Mesenteric fat pad (tissue), 1 donor: ENCODE measurements at regions not wholly inside any gene's neighbourhood (a gene's known extent, or its start where the extent isn't known, plus 50 kb on each side); places are given as distances from the start of the nearest gene placed in this dataset.
"Not testable (repeated sequence)": the region's sequence is repeated elsewhere in the genome, so short reads cannot be mapped to it uniquely, and the experiment has no call there.

Source experiments
- DNase-seq: peaks from one replicate; pipeline ENCODE4 v3.0.0-alpha.2; 2020; ENCODE audit warnings: low spot score
- donor health status: DM: yes; HTN: yes; CAD: no.

GRCh38 chrX:25618248-25618647, 519.9 kb upstream of the MAGEB18 start:
- DNase-seq, result no peak

- no peak for DNase-seq
Observed at GRCh38 chrX:25640276-25640675, 497.9 kb upstream of the MAGEB18 start.

GRCh38 chrX:25646156-25646555, 492.0 kb upstream of the MAGEB18 start:
- DNase-seq, result no peak

GRCh38 chrX:25648790-25649189, 489.4 kb upstream of the MAGEB18 start:
- DNase-seq, result no peak

- DNase-seq, result no peak
Observed at GRCh38 chrX:25650216-25650820, 487.8 kb upstream of the MAGEB18 start.

GRCh38 chrX:25659317-25659716, 478.8 kb upstream of the MAGEB18 start:
- no peak for DNase-seq

GRCh38 chrX:25663701-25664100, 474.4 kb upstream of the MAGEB18 start:
- no peak for DNase-seq

GRCh38 chrX:25665431-25665830, 472.7 kb upstream of the MAGEB18 start:
- DNase-seq, result no peak

GRCh38 chrX:25667681-25668080, 470.5 kb upstream of the MAGEB18 start:
- DNase-seq, result no peak

GRCh38 chrX:25674776-25675175, 463.4 kb upstream of the MAGEB18 start:
- no peak for DNase-seq

GRCh38 chrX:25701876-25702275, 436.3 kb upstream of the MAGEB18 start:
- no peak for DNase-seq

- no peak for DNase-seq
Observed at GRCh38 chrX:25717122-25717521, 421.0 kb upstream of the MAGEB18 start.

GRCh38 chrX:25721564-25721963, 416.6 kb upstream of the MAGEB18 start:
- DNase-seq, result no peak

- no peak for DNase-seq
Observed at GRCh38 chrX:25726539-25726938, 411.6 kb upstream of the MAGEB18 start.

GRCh38 chrX:25733148-25733547, 405.0 kb upstream of the MAGEB18 start:
- no peak for DNase-seq

- DNase-seq, result no peak
Observed at GRCh38 chrX:25737540-25737939, 400.6 kb upstream of the MAGEB18 start.

GRCh38 chrX:25742334-25742733, 395.8 kb upstream of the MAGEB18 start:
- DNase-seq, result no peak

- no peak for DNase-seq
Observed at GRCh38 chrX:25754399-25754798, 383.7 kb upstream of the MAGEB18 start.

GRCh38 chrX:25755194-25755593, 382.9 kb upstream of the MAGEB18 start:
- DNase-seq, result no peak

- no peak for DNase-seq
Observed at GRCh38 chrX:25762656-25763055, 375.5 kb upstream of the MAGEB18 start.

GRCh38 chrX:25771853-25772252, 366.3 kb upstream of the MAGEB18 start:
- not testable (repeated sequence) for DNase-seq

GRCh38 chrX:25797796-25798195, 340.3 kb upstream of the MAGEB18 start:
- peak; percentile 64 for DNase-seq

- no peak for DNase-seq
Observed at GRCh38 chrX:25805744-25806143, 332.4 kb upstream of the MAGEB18 start.

GRCh38 chrX:25807022-25807421, 331.1 kb upstream of the MAGEB18 start:
- no peak for DNase-seq
